H1 (cell line): ENCODE measurements at regions not wholly inside any gene's neighbourhood (a gene's known extent, or its start where the extent isn't known, plus 50 kb on each side); places are given as distances from the start of the nearest gene placed in this dataset.

Experiments
- CTCF ChIA-PET: fragments of 300-600 bp; sonication (Branson Sonifier 250); formaldehyde crosslinking; loops from one replicate; lab custom pipeline; 2021; ENCODE audit not compliant: partially characterized antibody; lab: Charles Lee
- POLR2A ChIA-PET: fragments of 300-600 bp; sonication (Branson Sonifier 250); formaldehyde crosslinking; loops from one replicate; lab custom pipeline; 2021; ENCODE audit warnings: inconsistent platforms; ENCODE audit not compliant: partially characterized antibody; lab: Charles Lee
- DNase-seq, 2 experiments: peaks; one replicate each; pipeline versions ENCODE4 v3.0.0 to v3.0.0-alpha.2; 2010 to 2022; ENCODE audit warnings: low spot score in 2 of 2, low read depth in 1 of 2, mixed read lengths in 1 of 2
- FAIRE-seq: peaks from 2 replicates; lab custom pipeline; 2011; peaks lifted over from hg19 to GRCh38; lab: Jason Lieb, UNC
- H2AFZ ChIP-seq: 2 replicates; pipeline ENCODE4 v1.8.1; 2012; ENCODE audit warnings: low read length, inconsistent platforms
- H2AK5ac ChIP-seq: 2 replicates; pipeline ENCODE4 v1.6.1; 2013; ENCODE audit warnings: low read depth, low read length
- H2BK120ac ChIP-seq: replicated peaks from 2 replicates; pipeline ENCODE3; 2013; ENCODE audit warnings: low read depth, low read length, inconsistent platforms
- H2BK12ac ChIP-seq: 2 replicates; pipeline ENCODE4 v1.6.1; 2013; ENCODE audit warnings: low read depth, low read length
- H2BK15ac ChIP-seq: 2 replicates; pipeline ENCODE4 v1.6.1; 2013; ENCODE audit warnings: low read length
- H2BK20ac ChIP-seq: 2 replicates; pipeline ENCODE4 v1.6.1; 2013; ENCODE audit warnings: low read length
- H2BK5ac ChIP-seq: 2 replicates; pipeline ENCODE4 v1.6.1; 2013; ENCODE audit warnings: low read depth, low read length
- H3K14ac ChIP-seq: 2 replicates; pipeline ENCODE4 v1.6.1; 2013; ENCODE audit warnings: inconsistent platforms; ENCODE audit not compliant: insufficient read length
- H3K18ac ChIP-seq: 2 replicates; pipeline ENCODE4 v1.6.1; 2013; ENCODE audit warnings: low read length; ENCODE audit errors: extremely low read depth
- H3K23ac ChIP-seq: 2 replicates; pipeline ENCODE4 v1.6.1; 2013; ENCODE audit warnings: inconsistent platforms; ENCODE audit not compliant: insufficient read length
- H3K23me2 ChIP-seq: 2 replicates; pipeline ENCODE4 v1.6.1; 2013; ENCODE audit warnings: low read depth, low read length
- H3K27ac ChIP-seq: 2 replicates; pipeline ENCODE4 v1.6.1; 2011; ENCODE audit warnings: low read depth, low read length, inconsistent platforms
- H3K27me3 ChIP-seq, 4 experiments: replicated peaks in 1 of 4; 1 replicate in 1 of 4; 2 replicates in 3 of 4; pipeline versions ENCODE4 v1.6.1 to v1.8.1; 2011 to 2013; ENCODE audit warnings: low read length in 3 of 4, mild to moderate bottlenecking in 3 of 4, inconsistent platforms in 2 of 4, mixed read lengths in 2 of 4, moderate library complexity in 1 of 4; ENCODE audit not compliant: control insufficient read depth in 3 of 4, insufficient read depth in 3 of 4; ENCODE audit errors: extremely low read depth in 1 of 4
- H3K36me3 ChIP-seq, 4 experiments: 2 replicates each; pipeline versions ENCODE4 v1.6.1 to v1.8.1; 2011 to 2013; ENCODE audit warnings: mild to moderate bottlenecking in 4 of 4, low read length in 3 of 4, moderate library complexity in 2 of 4, control low read depth in 1 of 4, inconsistent platforms in 1 of 4; ENCODE audit not compliant: insufficient read depth in 4 of 4, control insufficient read depth in 2 of 4
- H3K4ac ChIP-seq: replicated peaks from 2 replicates; pipeline ENCODE3; 2013; ENCODE audit warnings: low read length, low read depth, mixed read lengths, inconsistent platforms; ENCODE audit not compliant: insufficient read length
- H3K4me1 ChIP-seq, 4 experiments: replicated peaks in 1 of 4; 1 replicate in 1 of 4; 2 replicates in 3 of 4; pipeline versions ENCODE4 v1.6.1 to v1.8.1; 2011 to 2013; ENCODE audit warnings: low read length in 3 of 4, inconsistent platforms in 2 of 4, mixed read lengths in 1 of 4; ENCODE audit not compliant: insufficient read depth in 4 of 4, control insufficient read depth in 3 of 4
- H3K4me2 ChIP-seq, 2 experiments: 2 replicates each; pipeline versions ENCODE4 v1.6.1 to v1.8.1; 2011 to 2013; ENCODE audit warnings: low read depth in 2 of 2, low read length in 2 of 2, control low read depth in 1 of 2, inconsistent platforms in 1 of 2, mild to moderate bottlenecking in 1 of 2; ENCODE audit not compliant: insufficient read depth in 1 of 2
- H3K4me3 ChIP-seq, 4 experiments: fragments of 200-600, 300-600 bp in 1 of 4; sonication (generic), shearing (Covaris generic), sonication (Bioruptor Twin) in 1 of 4; 2 replicates each; pipeline versions ENCODE4 v1.5.1 to v1.8.1; 2011 to 2016; ENCODE audit warnings: low read length in 4 of 4, low read depth in 3 of 4, control low read depth in 2 of 4, inconsistent platforms in 2 of 4, mild to moderate bottlenecking in 2 of 4, mixed read lengths in 1 of 4, moderate library complexity in 1 of 4; ENCODE audit not compliant: insufficient read depth in 2 of 4; ENCODE audit errors: extremely low read depth in 1 of 4
- H3K56ac ChIP-seq: replicated peaks from 2 replicates; pipeline ENCODE3; 2013; ENCODE audit warnings: low read depth, mild to moderate bottlenecking, mixed read lengths, low read length, inconsistent platforms; ENCODE audit not compliant: insufficient read length
- H3K79me1 ChIP-seq: 2 replicates; pipeline ENCODE4 v1.6.1; 2013; ENCODE audit warnings: low read depth, low read length, control low read depth
- H3K79me2 ChIP-seq, 2 experiments: 2 replicates each; pipeline versions ENCODE4 v1.6.1 to v1.8.1; 2012 to 2013; ENCODE audit warnings: low read length in 2 of 2, mild to moderate bottlenecking in 2 of 2, inconsistent platforms in 1 of 2; ENCODE audit not compliant: insufficient read depth in 2 of 2, control insufficient read depth in 1 of 2
- H3K9ac ChIP-seq, 4 experiments: replicated peaks in 1 of 4; 1 replicate in 1 of 4; 2 replicates in 3 of 4; pipeline versions ENCODE4 v1.6.1 to v1.8.1; 2011 to 2013; ENCODE audit warnings: low read depth in 3 of 4, low read length in 3 of 4, control low read depth in 2 of 4, mild to moderate bottlenecking in 2 of 4, moderate library complexity in 2 of 4, inconsistent platforms in 1 of 4; ENCODE audit errors: extremely low read depth in 1 of 4
- H3K9me3 ChIP-seq, 2 experiments: 2 replicates each; pipeline versions ENCODE4 v1.6.1 to v1.8.1; 2012 to 2013; ENCODE audit warnings: mild to moderate bottlenecking in 2 of 2, moderate library complexity in 2 of 2, control low read depth in 1 of 2, inconsistent platforms in 1 of 2, low read depth in 1 of 2, low read length in 1 of 2, mixed read lengths in 1 of 2; ENCODE audit not compliant: insufficient read depth in 2 of 2
- H4K20me1 ChIP-seq, 2 experiments: replicated peaks in 1 of 2; 2 replicates each; pipeline versions ENCODE3 to v1.8.1; 2011 to 2013; ENCODE audit warnings: inconsistent platforms in 2 of 2, low read length in 2 of 2, mild to moderate bottlenecking in 1 of 2; ENCODE audit not compliant: insufficient read depth in 2 of 2, control insufficient read depth in 1 of 2
- H4K5ac ChIP-seq: 2 replicates; pipeline ENCODE4 v1.6.1; 2013; ENCODE audit warnings: low read length, low read depth, mixed read lengths, inconsistent platforms; ENCODE audit not compliant: insufficient read length
- H4K8ac ChIP-seq: 2 replicates; pipeline ENCODE4 v1.8.0; 2013; ENCODE audit warnings: mild to moderate bottlenecking, moderate library complexity, low read length, inconsistent platforms; ENCODE audit not compliant: insufficient read depth; ENCODE audit errors: extremely low read depth
- H4K91ac ChIP-seq: replicated peaks from 2 replicates; pipeline ENCODE3; 2013; ENCODE audit warnings: low read length, mixed read lengths, inconsistent platforms; ENCODE audit not compliant: insufficient read length
- JUND ChIP-seq: IDR thresholded peaks from 2 replicates; pipeline ENCODE4 v1.6.1; 2011; ENCODE audit warnings: mild to moderate bottlenecking, improper control_type of control experiment, low read length
- WGBS, 2 experiments: shearing (Covaris generic) in 1 of 2; methylation state at CpG; one replicate each; pipeline versions ENCODE4 v1.1.6 to v1.1.7; 2013 to 2015; ENCODE audit warnings: low lambda C conversion rate in 2 of 2, mixed read lengths in 2 of 2, inconsistent platforms in 1 of 2, low coverage in 1 of 2, missing lambda C conversion rate in 1 of 2; ENCODE audit not compliant: insufficient replicate concordance in 2 of 2, insufficient coverage in 1 of 2, insufficient read length in 1 of 2; ENCODE audit errors: extremely low coverage in 1 of 2, missing lambda C conversion rate in 1 of 2; 5-methylcytosine and 5-hydroxymethylcytosine counted together

DNA sequence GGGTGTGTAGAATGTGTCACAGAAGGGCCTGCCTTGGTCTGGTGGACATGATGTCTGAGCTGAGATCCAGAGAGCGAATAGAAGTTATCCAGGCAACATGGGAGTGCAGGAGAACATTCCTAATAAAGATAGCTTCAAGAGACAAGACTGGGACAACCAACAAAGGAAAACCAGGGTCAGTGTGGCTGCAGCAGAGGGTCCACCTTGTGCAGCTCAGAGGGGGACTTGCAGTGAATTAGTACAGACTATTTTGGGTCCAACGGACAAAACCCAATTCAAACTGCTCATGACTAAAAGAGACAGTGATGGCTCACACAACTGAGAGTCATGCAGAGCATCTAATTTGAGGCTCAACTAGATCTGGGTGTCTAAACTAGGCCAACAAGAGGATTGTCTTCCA, 192.1 kb downstream of the CBLN1 start:
- 82% methylated on average over 2 of the region's 2 CpGs; no CpG with 5 or more reads in 1 of the 2 experiments for WGBS, 2 experiments
- H3K27me3 ChIP-seq = no peaks in the 10 kb centered on the region
- H3K36me3 ChIP-seq = no peaks in the 10 kb centered on the region; a peak in 1 of 8 replicates
- H4K20me1 ChIP-seq = no peaks in the 10 kb centered on the region
- H3K4ac ChIP-seq = no peak overlapping the region
- H2AFZ ChIP-seq = no peak overlapping the region
- no peak overlapping the region for H2BK20ac ChIP-seq
- H3K23me2 ChIP-seq = no peaks in the 10 kb centered on the region
- no peak overlapping the region for H2BK15ac ChIP-seq
- H4K91ac ChIP-seq = no peak overlapping the region
- POLR2A ChIA-PET = no interaction called here
- H3K79me1 ChIP-seq = no peaks in the 10 kb centered on the region
- no peak overlapping the region for H3K9ac ChIP-seq
- H2BK12ac ChIP-seq = no peak overlapping the region
- no peak overlapping the region for H3K4me3 ChIP-seq
- H3K14ac ChIP-seq = no peak overlapping the region
- no peak overlapping the region for H2BK120ac ChIP-seq
- no peak overlapping the region for H2AK5ac ChIP-seq
- no peak for FAIRE-seq
- H3K27ac ChIP-seq = no peak overlapping the region
- H4K5ac ChIP-seq = no peak overlapping the region
- DNase-seq = no peak
- no peak overlapping the region for H3K18ac ChIP-seq
- H3K23ac ChIP-seq = no peak overlapping the region
- H4K8ac ChIP-seq = no peak overlapping the region
- no peak overlapping the region for H2BK5ac ChIP-seq
- H3K9me3 ChIP-seq = peaks cover 7 to 9% of the 10 kb centered on the region in 2 experiments
- H3K56ac ChIP-seq = no peak overlapping the region
- no peaks in the 10 kb centered on the region for H3K79me2 ChIP-seq
- CTCF ChIA-PET = interaction anchor here (2.5 kb wide), 1 partner anchor 259 kb away, joined by 15 read pairs; no protein-coding TSS in a partner anchor
- H3K4me1 ChIP-seq = no peaks in the 10 kb centered on the region
- H3K4me2 ChIP-seq = no peak overlapping the region
- TF ChIP-seq JUND = no peak
